Breast epithelium (tissue), 3 donors: ENCODE measurements at regions not wholly inside any gene's neighbourhood (a gene's known extent, or its start where the extent isn't known, plus 50 kb on each side); places are given as distances from the start of the nearest gene placed in this dataset.

Experiments
- POLR2A ChIP-seq: fragments of 450-650 bp; IDR thresholded peaks from one replicate; pipeline ENCODE4 v1.6.1; 2016; ENCODE audit warnings: antibody characterized with exemption, mild to moderate bottlenecking, moderate library complexity
- POLR2AphosphoS5 ChIP-seq, 3 donors: sonication (generic); formaldehyde crosslinking; IDR thresholded peaks; one replicate each; pipeline ENCODE4 v1.6.1; 2017; ENCODE audit warnings: antibody characterized with exemption in 3 of 3
- TF ChIP-seq, protein P1 (sequence below), 3 donors: fragments of 450-650 bp; IDR thresholded peaks; one replicate each; pipeline ENCODE4 v1.5.1; 2016 to 2017; ENCODE audit warnings: antibody characterized with exemption in 3 of 3, mild to moderate bottlenecking in 3 of 3, moderate library complexity in 3 of 3

DNA sequence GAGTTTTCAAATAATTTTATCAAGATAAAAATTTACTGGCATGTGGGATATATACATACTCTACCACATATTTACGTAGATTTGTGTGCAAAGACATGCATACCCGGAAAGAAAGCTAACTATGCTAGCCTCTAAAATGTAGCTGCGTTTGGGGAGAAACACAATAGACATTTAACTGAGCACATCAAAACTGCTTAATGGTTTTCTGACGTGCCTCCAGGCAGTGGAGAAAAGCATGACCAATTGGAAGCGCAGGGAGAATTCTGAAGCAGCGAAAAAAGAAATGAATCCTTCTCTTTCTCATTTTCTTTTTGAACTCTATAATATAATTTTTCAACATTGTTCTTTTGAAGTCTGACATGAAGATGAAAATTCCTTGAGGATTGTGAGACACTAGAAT lies 60.3 kb upstream of the LYZL1 start:
- TF ChIP-seq, protein P1, sequence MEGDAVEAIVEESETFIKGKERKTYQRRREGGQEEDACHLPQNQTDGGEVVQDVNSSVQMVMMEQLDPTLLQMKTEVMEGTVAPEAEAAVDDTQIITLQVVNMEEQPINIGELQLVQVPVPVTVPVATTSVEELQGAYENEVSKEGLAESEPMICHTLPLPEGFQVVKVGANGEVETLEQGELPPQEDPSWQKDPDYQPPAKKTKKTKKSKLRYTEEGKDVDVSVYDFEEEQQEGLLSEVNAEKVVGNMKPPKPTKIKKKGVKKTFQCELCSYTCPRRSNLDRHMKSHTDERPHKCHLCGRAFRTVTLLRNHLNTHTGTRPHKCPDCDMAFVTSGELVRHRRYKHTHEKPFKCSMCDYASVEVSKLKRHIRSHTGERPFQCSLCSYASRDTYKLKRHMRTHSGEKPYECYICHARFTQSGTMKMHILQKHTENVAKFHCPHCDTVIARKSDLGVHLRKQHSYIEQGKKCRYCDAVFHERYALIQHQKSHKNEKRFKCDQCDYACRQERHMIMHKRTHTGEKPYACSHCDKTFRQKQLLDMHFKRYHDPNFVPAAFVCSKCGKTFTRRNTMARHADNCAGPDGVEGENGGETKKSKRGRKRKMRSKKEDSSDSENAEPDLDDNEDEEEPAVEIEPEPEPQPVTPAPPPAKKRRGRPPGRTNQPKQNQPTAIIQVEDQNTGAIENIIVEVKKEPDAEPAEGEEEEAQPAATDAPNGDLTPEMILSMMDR (IDR thresholded peaks at IDR 0.05), result no peak
- TF ChIP-seq POLR2AphosphoS5 (IDR thresholded peaks at IDR 0.05) (no peak), POLR2A (no peak)
